Mucosa of descending colon (tissue), 3 donors: ENCODE measurements at regions not wholly inside any gene's neighbourhood (a gene's known extent, or its start where the extent isn't known, plus 50 kb on each side); places are given as distances from the start of the nearest gene placed in this dataset.
A peak's percentile ranks its signal among the peaks of the same experiment; 100 is the strongest.

ENCODE experiments used
- ATAC-seq: fragments of 200-7000 bp; cut with Tn5 transposase; one replicate; pipeline ENCODE4 v1.9.1; 2020; ENCODE audit warnings: mild to moderate bottlenecking, moderate library complexity
- DNase-seq, 3 donors: peaks; one replicate each; pipeline ENCODE4 v3.0.0-alpha.2; 2020
- H3K36me3 ChIP-seq: fragments of 200-600 bp; one replicate; pipeline ENCODE4 v1.8.0; 2021; ENCODE audit warnings: low read depth, mild to moderate bottlenecking
- H3K4me1 ChIP-seq: fragments of 200-600 bp; one replicate; pipeline ENCODE4 v1.8.0; 2021; ENCODE audit warnings: low read depth, mild to moderate bottlenecking
- H3K4me3 ChIP-seq: fragments of 200-600 bp; one replicate; pipeline ENCODE4 v1.8.0; 2021; ENCODE audit warnings: mild to moderate bottlenecking
- H3K9me3 ChIP-seq: fragments of 200-600 bp; one replicate; pipeline ENCODE4 v1.8.0; 2021; ENCODE audit warnings: mild to moderate bottlenecking
- CTCF ChIP-seq: fragments of 200-600 bp; IDR thresholded peaks from one replicate; pipeline ENCODE4 v1.8.0; 2022; ENCODE audit warnings: antibody characterized with exemption, mild to moderate bottlenecking
- intact Hi-C, 2 donors: fragments of 100-400 bp; cut with DNase I in 1 of 2; cut with micrococcal nuclease in 1 of 2; formaldehyde crosslinking; loops; one replicate each; pipeline versions ENCODE4 v1.11.0 to v1.11.1; 2022; cut with DNase I, micrococcal nuclease
- donor health status: DM: no; HTN: no; CAD: no; lungs with moderate emphysema.
- donor health status: DM: no; HTN: no; CAD: no.
- donor health status: DM: no; HTN: yes; CAD: no.

GRCh38 chr9:135342206-135343130 is 137.1 kb upstream of the PPP1R26 start:
- Histone ChIP-seq H3K4me3 (no peak overlapping the region), H3K36me3 (no peaks in the 10 kb centered on the region), H3K9me3 (no peaks in the 10 kb centered on the region), H3K4me1 (no peaks in the 10 kb centered on the region)
- intact Hi-C loops, result loop anchor here (5.0 to 10.0 kb wide), 2 partner anchors 255 to 258 kb away; partner anchors contain the start of gene OLFM1 (in 2 of the 2)
- no peak for ATAC-seq
- DNase-seq, result peak in 2 of 3 donors; percentile 9 to 31
- TF ChIP-seq CTCF, result no peak

GRCh38 chr9:135343136-135343535 is 136.4 kb upstream of the PPP1R26 start:
- TF ChIP-seq CTCF, result no peak
- peak in 1 of 3 donors; percentile 16 for DNase-seq
- H3K4me1 ChIP-seq, result no peaks in the 10 kb centered on the region
- H3K4me3 ChIP-seq, result no peak overlapping the region
- H3K9me3 ChIP-seq, result no peaks in the 10 kb centered on the region
- no peaks in the 10 kb centered on the region for H3K36me3 ChIP-seq
- intact Hi-C loops, result loop anchor here (5.0 to 10.0 kb wide), 2 partner anchors 256 to 258 kb away; partner anchors contain the start of gene OLFM1 (in 2 of the 2)
- ATAC-seq, result no peak

GRCh38 chr9:135343837-135344522 is 135.6 kb upstream of the PPP1R26 start:
- peak; percentile 74 for TF ChIP-seq CTCF
- H3K9me3 ChIP-seq, result no peaks in the 10 kb centered on the region
- H3K36me3 ChIP-seq, result no peaks in the 10 kb centered on the region
- DNase-seq, result peak; percentile 58 to 75 (median 65)
- intact Hi-C loops, result loop anchor here (5.0 to 10.0 kb wide), 2 partner anchors 257 to 259 kb away; partner anchors contain the start of gene OLFM1 (in 2 of the 2)
- H3K4me1 ChIP-seq, result no peaks in the 10 kb centered on the region
- H3K4me3 ChIP-seq, result no peak overlapping the region
- ATAC-seq, result peak; percentile 72

- intact Hi-C loops, result loop anchor here (5.0 to 10.0 kb wide), 2 partner anchors 257 to 260 kb away; partner anchors contain the start of gene OLFM1 (in 2 of the 2)
- no peak for TF ChIP-seq CTCF
- H3K4me1 ChIP-seq, result no peaks in the 10 kb centered on the region
- H3K9me3 ChIP-seq, result no peaks in the 10 kb centered on the region
- no peak for ATAC-seq
- DNase-seq, result no peak
- no peaks in the 10 kb centered on the region for H3K36me3 ChIP-seq
- H3K4me3 ChIP-seq, result no peak overlapping the region
Measured at GRCh38 chr9:135344523-135344901, 135.1 kb upstream of the PPP1R26 start.

- ATAC-seq (no peak), DNase-seq (no peak)
- H3K9me3 ChIP-seq, result no peaks in the 10 kb centered on the region
- intact Hi-C loops, result loop anchor here (5.0 to 10.0 kb wide), 2 partner anchors 258 to 260 kb away; partner anchors contain the start of gene OLFM1 (in 2 of the 2)
- H3K36me3 ChIP-seq, result no peaks in the 10 kb centered on the region
- TF ChIP-seq CTCF, result no peak
- H3K4me1 ChIP-seq, result no peaks in the 10 kb centered on the region
- H3K4me3 ChIP-seq, result no peak overlapping the region
Measured at GRCh38 chr9:135344915-135345500, 134.6 kb upstream of the PPP1R26 start.
